GM18907 (cell line): ENCODE measurements at regions not wholly inside any gene's neighbourhood (a gene's known extent, or its start where the extent isn't known, plus 50 kb on each side); places are given as distances from the start of the nearest gene placed in this dataset.

Source experiments
- ATAC-seq: cut with Tn5 transposase; IDR thresholded peaks from one replicate; pipeline ENCODE4 v1.9.1; 2021; ENCODE audit warnings: mild to moderate bottlenecking, moderate library complexity; ENCODE audit not compliant: unreplicated experiment

- ATAC-seq, result no peak
Measured at GRCh38 chr10:20993830-20994527, 96.9 kb upstream of the NEBL start.

GRCh38 chr10:20993389-20993788, 96.3 kb upstream of the NEBL start:
- ATAC-seq, result no peak

GRCh38 chr10:20991526-20991925, 94.4 kb upstream of the NEBL start:
- no peak for ATAC-seq

- ATAC-seq, result no peak
Measured at GRCh38 chr10:20990604-20991003, 93.5 kb upstream of the NEBL start.

GRCh38 chr10:20988357-20988983, 91.4 kb upstream of the NEBL start:
- ATAC-seq, result no peak

GRCh38 chr10:20986049-20986448, 88.9 kb upstream of the NEBL start:
- no peak for ATAC-seq

- no peak for ATAC-seq
Measured at GRCh38 chr10:20984662-20985061, 87.6 kb upstream of the NEBL start.

- ATAC-seq, result no peak
Measured at GRCh38 chr10:20981419-20981953, 84.4 kb upstream of the NEBL start.

- ATAC-seq, result no peak
Measured at GRCh38 chr10:20978617-20979016, 81.5 kb upstream of the NEBL start.

GRCh38 chr10:20977300-20977699, 80.2 kb upstream of the NEBL start:
- no peak for ATAC-seq

GRCh38 chr10:20976891-20977290, 79.8 kb upstream of the NEBL start:
- ATAC-seq, result no peak

GRCh38 chr10:20976390-20976789, 79.3 kb upstream of the NEBL start:
- ATAC-seq, result no peak

- no peak for ATAC-seq
Measured at GRCh38 chr10:20975236-20975635, 78.1 kb upstream of the NEBL start.

- ATAC-seq, result no peak
Measured at GRCh38 chr10:20972925-20973324, 75.8 kb upstream of the NEBL start.

GRCh38 chr10:20971901-20972300, 74.8 kb upstream of the NEBL start:
- ATAC-seq, result no peak

- peak; percentile 97 for ATAC-seq
Measured at GRCh38 chr10:20970708-20971107, 73.6 kb upstream of the NEBL start.

- peak; percentile 11 for ATAC-seq
Measured at GRCh38 chr10:20970044-20970443, 72.9 kb upstream of the NEBL start.

- no peak for ATAC-seq
Measured at GRCh38 chr10:20966426-20966825, 69.3 kb upstream of the NEBL start.

GRCh38 chr10:20963721-20964595, 66.8 kb upstream of the NEBL start:
- ATAC-seq, result no peak

GRCh38 chr10:20963056-20963455, 65.9 kb upstream of the NEBL start:
- no peak for ATAC-seq

- ATAC-seq, result no peak
Measured at GRCh38 chr10:20962165-20962564, 65.1 kb upstream of the NEBL start.

- no peak for ATAC-seq
Measured at GRCh38 chr10:20959242-20959641, 62.1 kb upstream of the NEBL start.
